ENCODE measurements at regions not wholly inside any gene's neighbourhood (a gene's known extent, or its start where the extent isn't known, plus 50 kb on each side); places are given as distances from the start of the nearest gene placed in this dataset.
"Not testable (repeated sequence)": the region's sequence is repeated elsewhere in the genome, so short reads cannot be mapped to it uniquely, and the experiment has no call there.

GRCh38 chr20:51154708-51155690, 132.1 kb upstream of the KCNG1 start:
- no peak for DNase-seq

- no peak for DNase-seq
Observed at GRCh38 chr20:51153867-51154707, 131.2 kb upstream of the KCNG1 start.

GRCh38 chr20:51148941-51149340, 126.0 kb upstream of the KCNG1 start:
- no peak for DNase-seq

- DNase-seq, result no peak
Observed at GRCh38 chr20:51144476-51144875, 121.6 kb upstream of the KCNG1 start.

- DNase-seq, result no peak
Observed at GRCh38 chr20:51143652-51144051, 120.7 kb upstream of the KCNG1 start.

- DNase-seq, result no peak
Observed at GRCh38 chr20:51142448-51142847, 119.5 kb upstream of the KCNG1 start.

- DNase-seq, result no peak
Observed at GRCh38 chr20:51140671-51141070, 117.8 kb upstream of the KCNG1 start.

- DNase-seq, result no peak
Observed at GRCh38 chr20:51139891-51140290, 117.0 kb upstream of the KCNG1 start.

- no peak for DNase-seq
Observed at GRCh38 chr20:51138576-51138975, 115.7 kb upstream of the KCNG1 start.

GRCh38 chr20:51137461-51137860, 114.6 kb upstream of the KCNG1 start:
- no peak for DNase-seq

- no peak for DNase-seq
Observed at GRCh38 chr20:51135926-51136715, 113.2 kb upstream of the KCNG1 start.

- no peak for DNase-seq
Observed at GRCh38 chr20:51134405-51134804, 111.5 kb upstream of the KCNG1 start.

- no peak for DNase-seq
Observed at GRCh38 chr20:51132279-51132678, 109.4 kb upstream of the KCNG1 start.

- no peak for DNase-seq
Observed at GRCh38 chr20:51131811-51132210, 108.9 kb upstream of the KCNG1 start.

GRCh38 chr20:51129147-51129776, 106.4 kb upstream of the KCNG1 start:
- DNase-seq, result no peak

GRCh38 chr20:51128198-51128597, 105.3 kb upstream of the KCNG1 start:
- no peak for DNase-seq

GRCh38 chr20:51127713-51128112, 104.8 kb upstream of the KCNG1 start:
- no peak for DNase-seq

GRCh38 chr20:51126337-51126736, 103.4 kb upstream of the KCNG1 start:
- DNase-seq, result no peak

- no peak for DNase-seq
Observed at GRCh38 chr20:51125780-51126179, 102.9 kb upstream of the KCNG1 start.

GRCh38 chr20:51125105-51125504, 102.2 kb upstream of the KCNG1 start:
- no peak for DNase-seq

GRCh38 chr20:51123887-51124286, 101.0 kb upstream of the KCNG1 start:
- not testable (repeated sequence) for DNase-seq

- DNase-seq, result no peak
Observed at GRCh38 chr20:51122931-51123658, 100.2 kb upstream of the KCNG1 start.
